Stimulated activated CD8-positive, alpha-beta memory T cell treated with anti-CD3 and anti-CD28 coated beads, Interleukin-12 subunit alpha, Interleukin-12 subunit beta, amount 100 ng/mL, for 24 hours (primary cell): ENCODE measurements at regions not wholly inside any gene's neighbourhood (a gene's known extent, or its start where the extent isn't known, plus 50 kb on each side); places are given as distances from the start of the nearest gene placed in this dataset.
"Not testable (repeated sequence)": the region's sequence is repeated elsewhere in the genome, so short reads cannot be mapped to it uniquely, and the experiment has no call there.

Source experiments
- DNase-seq: peaks from one replicate; pipeline ENCODE4 v3.0.0-alpha.2; 2020; ENCODE audit errors: extremely low read depth

- not testable (repeated sequence) for DNase-seq
Observed at GRCh38 chr3:195634426-195635261, 50.9 kb upstream of the APOD start.
